HL-60 (cell line): ENCODE measurements at regions not wholly inside any gene's neighbourhood (a gene's known extent, or its start where the extent isn't known, plus 50 kb on each side); places are given as distances from the start of the nearest gene placed in this dataset.

Source experiments
- CTCF ChIP-seq: IDR thresholded peaks from one replicate; pipeline ENCODE4 v1.5.1; 2011; ENCODE audit warnings: low read length, control low read depth, inconsistent platforms; ENCODE audit not compliant: insufficient read depth
- POLR2AphosphoS5 ChIP-seq: IDR thresholded peaks from 2 replicates; pipeline ENCODE4 v1.6.1; 2012; ENCODE audit warnings: low read depth
- SPI1 ChIP-seq: IDR thresholded peaks from 2 replicates; pipeline ENCODE4 v1.6.1; 2012; ENCODE audit warnings: low read depth, mild to moderate bottlenecking, borderline replicate concordance

- no peak for TF ChIP-seq CTCF
- TF ChIP-seq POLR2AphosphoS5, result no peak
- no peak for TF ChIP-seq SPI1
Observed at GRCh38 chr5:1665803-1666202, 133.8 kb downstream of the MRPL36 start.
